ENCODE measurements at regions not wholly inside any gene's neighbourhood (a gene's known extent, or its start where the extent isn't known, plus 50 kb on each side); places are given as distances from the start of the nearest gene placed in this dataset.

GRCh38 chr1:106676021-106676420 is 380.5 kb upstream of the PRMT6 start:
- Mint-ChIP-seq H3K4me1 (ENCODE audit: low read depth) (peaks cover 9% of the 10 kb centered on the region), H3K36me3 (ENCODE audit: insufficient read depth) (no peaks in the 10 kb centered on the region), H3K4me3 (ENCODE audit: low read depth) (no peak overlapping the region), H3K27ac (no peak overlapping the region), H3K9me3 (ENCODE audit: low read depth) (no peaks in the 10 kb centered on the region), H3K27me3 (no peaks in the 10 kb centered on the region)
- TF ChIP-seq CTCF (IDR thresholded peaks at IDR 0.05; ENCODE audit: unreplicated experiment), result no peak
- DNase-seq (ENCODE audit: low spot score, unreplicated experiment), result no peak

- no peak for DNase-seq (ENCODE audit: low spot score, unreplicated experiment)
- H3K9me3 Mint-ChIP-seq (ENCODE audit: low read depth), result no peaks in the 10 kb centered on the region
- no peaks in the 10 kb centered on the region for H3K27me3 Mint-ChIP-seq
- no peaks in the 10 kb centered on the region for H3K36me3 Mint-ChIP-seq (ENCODE audit: insufficient read depth)
- H3K4me3 Mint-ChIP-seq (ENCODE audit: low read depth), result no peak overlapping the region
- TF ChIP-seq CTCF (IDR thresholded peaks at IDR 0.05; ENCODE audit: unreplicated experiment), result no peak
- H3K27ac Mint-ChIP-seq, result no peak overlapping the region
- H3K4me1 Mint-ChIP-seq (ENCODE audit: low read depth), result peaks cover 15% of the 10 kb centered on the region
Observed at GRCh38 chr1:106677181-106677580, 379.3 kb upstream of the PRMT6 start.

GRCh38 chr1:106677721-106678120 is 378.8 kb upstream of the PRMT6 start:
- peaks cover 15% of the 10 kb centered on the region for H3K4me1 Mint-ChIP-seq (ENCODE audit: low read depth)
- no peak for DNase-seq (ENCODE audit: low spot score, unreplicated experiment)
- no peaks in the 10 kb centered on the region for H3K27me3 Mint-ChIP-seq
- no peak overlapping the region for H3K27ac Mint-ChIP-seq
- no peaks in the 10 kb centered on the region for H3K9me3 Mint-ChIP-seq (ENCODE audit: low read depth)
- no peak overlapping the region for H3K4me3 Mint-ChIP-seq (ENCODE audit: low read depth)
- no peak for TF ChIP-seq CTCF (IDR thresholded peaks at IDR 0.05; ENCODE audit: unreplicated experiment)
- no peaks in the 10 kb centered on the region for H3K36me3 Mint-ChIP-seq (ENCODE audit: insufficient read depth)

GRCh38 chr1:106678279-106679050 is 378.0 kb upstream of the PRMT6 start:
- Mint-ChIP-seq H3K36me3 (ENCODE audit: insufficient read depth) (no peaks in the 10 kb centered on the region), H3K27ac (no peak overlapping the region), H3K4me1 (ENCODE audit: low read depth) (peaks cover 15% of the 10 kb centered on the region), H3K9me3 (ENCODE audit: low read depth) (no peaks in the 10 kb centered on the region), H3K4me3 (ENCODE audit: low read depth) (no peak overlapping the region), H3K27me3 (no peaks in the 10 kb centered on the region)
- no peak for TF ChIP-seq CTCF (IDR thresholded peaks at IDR 0.05; ENCODE audit: unreplicated experiment)
- DNase-seq (ENCODE audit: low spot score, unreplicated experiment), result no peak

- Mint-ChIP-seq H3K4me1 (ENCODE audit: low read depth) (peaks cover 15% of the 10 kb centered on the region), H3K9me3 (ENCODE audit: low read depth) (no peaks in the 10 kb centered on the region), H3K27ac (no peak overlapping the region), H3K36me3 (ENCODE audit: insufficient read depth) (no peaks in the 10 kb centered on the region), H3K27me3 (no peaks in the 10 kb centered on the region), H3K4me3 (ENCODE audit: low read depth) (no peak overlapping the region)
- no peak for TF ChIP-seq CTCF (IDR thresholded peaks at IDR 0.05; ENCODE audit: unreplicated experiment)
- no peak for DNase-seq (ENCODE audit: low spot score, unreplicated experiment)
Observed at GRCh38 chr1:106680216-106680615, 376.3 kb upstream of the PRMT6 start.

Measured in progenitor cell of endocrine pancreas (in vitro differentiated cells).